ENCODE measurements at regions not wholly inside any gene's neighbourhood (a gene's known extent, or its start where the extent isn't known, plus 50 kb on each side); places are given as distances from the start of the nearest gene placed in this dataset.

DNA sequence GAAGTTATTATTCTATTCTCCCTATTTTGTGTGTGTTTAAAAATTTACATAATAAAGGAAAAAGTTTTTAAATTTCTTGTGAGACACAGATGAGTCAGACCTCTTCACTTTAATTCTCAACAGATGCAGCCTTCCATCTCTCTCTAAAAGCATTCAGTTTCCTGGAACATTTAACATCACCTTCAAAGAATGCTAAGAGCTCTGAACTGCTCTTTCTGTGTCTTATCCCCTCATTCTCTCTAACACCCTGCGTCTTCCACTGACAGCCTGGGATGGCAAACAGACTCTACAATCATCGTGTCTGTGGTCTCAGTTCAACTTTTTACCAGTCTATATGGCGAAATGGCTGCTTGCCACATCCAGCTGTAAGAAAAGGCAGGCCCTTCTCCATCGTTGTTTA is 173.0 kb downstream of the HINT1 start:
- TF ChIP-seq EZH2 (IDR thresholded peaks at IDR 0.05) (no peak), POLR2AphosphoS5 (IDR thresholded peaks at IDR 0.05; ENCODE audit: borderline replicate concordance, low read depth, low read length) (no peak; the same call in 1 of the 2 replicates)
